GM23248 (cell line): ENCODE measurements at regions not wholly inside any gene's neighbourhood (a gene's known extent, or its start where the extent isn't known, plus 50 kb on each side); places are given as distances from the start of the nearest gene placed in this dataset.

Experiments
- EZH2 ChIP-seq: fragments of 200-600 bp; sonication (generic); IDR thresholded peaks from 2 replicates; pipeline ENCODE4 v1.6.1; 2018; ENCODE audit warnings: antibody characterized with exemption, mild to moderate bottlenecking; ENCODE audit not compliant: insufficient read depth, poor library complexity, severe bottlenecking
- EZH2phosphoT487 ChIP-seq: fragments of 200-600 bp; sonication (generic); IDR thresholded peaks from 2 replicates; pipeline ENCODE4 v1.6.1; 2018; ENCODE audit warnings: antibody characterized with exemption, moderate library complexity, mild to moderate bottlenecking, low read depth; ENCODE audit not compliant: insufficient read depth

GRCh38 chr18:54030434-54030833, 194.0 kb downstream of the MBD2 start:
- TF ChIP-seq EZH2: no peak
- TF ChIP-seq EZH2phosphoT487: no peak
